NCI-H345 (cell line): ENCODE measurements at regions not wholly inside any gene's neighbourhood (a gene's known extent, or its start where the extent isn't known, plus 50 kb on each side); places are given as distances from the start of the nearest gene placed in this dataset.
A peak's percentile ranks its signal among the peaks of the same experiment; 100 is the strongest.
"Not testable (repeated sequence)": the region's sequence is repeated elsewhere in the genome, so short reads cannot be mapped to it uniquely, and the experiment has no call there.

Experiments used
- DNase-seq: peaks from one replicate; lab custom pipeline; 2025; lab: John Stamatoyannopoulos, UW

- DNase-seq, result no peak
These were observed 130.3 kb upstream of the PDE10A start for GRCh38 chr6:165793287-165793825.

GRCh38 chr6:165791876-165792437 lies 128.9 kb upstream of the PDE10A start:
- DNase-seq, result no peak

DNA sequence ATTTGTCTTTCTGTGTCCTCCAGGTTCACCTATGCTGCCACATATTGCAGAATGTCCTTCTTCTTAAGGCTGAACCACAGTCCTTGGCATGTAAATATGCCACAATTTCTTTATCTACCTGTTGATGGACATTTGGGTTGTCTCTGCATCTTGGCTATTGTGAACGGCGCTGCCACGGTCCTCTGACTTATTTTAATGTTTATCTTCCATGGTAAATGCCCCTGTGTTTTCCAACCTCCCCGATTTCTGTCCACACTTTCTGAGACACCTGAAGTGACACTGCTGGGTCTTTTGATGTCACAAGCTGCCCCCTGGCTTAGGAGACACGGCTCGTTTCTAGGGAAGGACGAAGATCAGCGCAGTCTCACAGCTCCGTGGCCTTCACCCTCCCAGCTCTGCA lies 128.3 kb upstream of the PDE10A start:
- no peak for DNase-seq

DNA sequence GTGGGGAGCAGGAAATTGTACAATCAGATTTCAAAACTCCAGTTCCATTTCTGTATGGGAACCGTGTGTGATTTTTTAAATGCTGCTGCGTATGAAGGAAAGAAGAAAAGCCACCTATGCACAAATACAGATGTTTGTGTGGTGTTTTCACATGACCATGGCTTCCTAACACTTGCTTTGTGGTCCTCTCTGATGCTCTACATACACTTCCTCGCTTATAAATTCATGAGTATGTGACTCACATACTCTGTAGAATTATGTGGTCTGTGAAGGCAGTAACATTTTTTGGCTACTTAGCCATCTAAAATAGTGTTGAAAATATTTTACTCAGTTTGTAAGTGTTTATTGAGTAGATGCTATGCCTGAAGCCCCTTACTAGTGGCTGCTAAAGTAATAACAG lies 119.8 kb upstream of the PDE10A start:
- no peak for DNase-seq

DNA sequence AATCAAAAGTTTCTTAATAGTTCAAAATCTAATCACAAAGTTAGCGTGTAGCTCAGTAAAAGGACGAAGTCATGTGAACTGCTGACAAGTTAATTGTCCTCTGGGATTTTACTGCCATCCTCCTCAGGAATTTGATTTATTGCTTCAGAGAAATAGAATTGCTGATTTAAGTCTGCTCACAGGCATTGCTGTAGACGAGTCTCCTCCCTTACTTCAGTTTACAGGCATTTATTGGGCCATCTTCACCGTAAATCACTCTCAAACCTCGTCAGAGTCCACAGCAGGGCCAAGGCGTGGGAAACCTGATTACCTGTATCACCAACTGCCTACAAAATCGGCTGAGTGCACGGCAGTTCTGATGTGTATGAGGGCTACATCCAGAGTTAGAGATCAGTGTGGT lies 119.1 kb upstream of the PDE10A start:
- DNase-seq, result no peak

DNA sequence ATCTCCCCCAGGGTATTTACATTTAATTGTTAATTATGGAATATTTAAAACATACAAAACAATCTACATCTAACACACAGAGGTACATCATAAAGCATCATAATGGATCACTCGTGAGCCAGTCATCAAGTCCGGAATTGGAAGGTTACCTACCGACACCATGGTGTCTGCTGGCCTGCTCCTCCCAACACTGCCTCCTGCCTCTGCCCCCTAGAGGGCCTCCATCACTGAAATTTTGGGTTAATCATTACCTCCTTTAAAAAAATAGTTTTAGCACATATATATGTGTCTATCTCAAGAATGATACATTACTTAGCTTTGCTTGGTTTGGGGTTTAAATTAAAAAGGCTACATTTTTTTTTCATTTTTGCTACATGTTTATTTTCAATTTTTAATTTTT lies 114.6 kb upstream of the PDE10A start:
- DNase-seq, result no peak

- no peak for DNase-seq
These were observed 113.7 kb upstream of the PDE10A start for GRCh38 chr6:165776691-165777090.

- DNase-seq, result no peak
These were observed 112.7 kb upstream of the PDE10A start for GRCh38 chr6:165775721-165776120.

DNA sequence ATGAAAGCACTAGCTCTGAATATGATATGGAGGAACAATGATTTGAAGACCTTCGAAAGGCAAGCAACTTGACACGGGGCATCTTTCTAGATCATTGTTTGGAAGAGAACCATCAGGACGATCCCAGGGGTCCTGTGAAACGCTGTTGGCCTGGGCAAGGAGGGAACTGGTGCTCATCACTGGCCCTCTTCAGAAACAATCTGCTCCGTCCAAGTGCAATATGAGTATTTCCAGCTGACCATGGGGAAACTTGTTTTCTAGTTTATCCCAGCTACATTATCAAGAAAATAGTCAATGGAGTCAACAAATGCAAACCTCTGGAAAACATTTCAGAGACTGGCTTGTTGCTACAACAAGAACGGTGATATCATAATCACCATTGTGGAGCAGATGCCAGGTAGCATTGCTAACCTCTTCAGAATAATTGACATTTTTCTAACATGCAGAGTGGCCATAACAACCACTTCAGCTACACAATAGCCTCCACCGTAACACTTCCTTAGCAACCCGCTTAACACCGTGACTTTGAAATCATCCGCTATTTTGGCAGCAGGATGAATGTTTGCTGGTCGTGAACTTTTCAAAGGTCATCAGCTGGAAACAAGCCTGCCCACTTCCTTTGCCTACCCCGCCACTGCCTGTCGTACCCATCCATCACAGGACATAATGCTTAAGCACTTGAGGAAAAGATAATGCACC lies 112.0 kb upstream of the PDE10A start:
- DNase-seq, result peak; percentile 4

DNA sequence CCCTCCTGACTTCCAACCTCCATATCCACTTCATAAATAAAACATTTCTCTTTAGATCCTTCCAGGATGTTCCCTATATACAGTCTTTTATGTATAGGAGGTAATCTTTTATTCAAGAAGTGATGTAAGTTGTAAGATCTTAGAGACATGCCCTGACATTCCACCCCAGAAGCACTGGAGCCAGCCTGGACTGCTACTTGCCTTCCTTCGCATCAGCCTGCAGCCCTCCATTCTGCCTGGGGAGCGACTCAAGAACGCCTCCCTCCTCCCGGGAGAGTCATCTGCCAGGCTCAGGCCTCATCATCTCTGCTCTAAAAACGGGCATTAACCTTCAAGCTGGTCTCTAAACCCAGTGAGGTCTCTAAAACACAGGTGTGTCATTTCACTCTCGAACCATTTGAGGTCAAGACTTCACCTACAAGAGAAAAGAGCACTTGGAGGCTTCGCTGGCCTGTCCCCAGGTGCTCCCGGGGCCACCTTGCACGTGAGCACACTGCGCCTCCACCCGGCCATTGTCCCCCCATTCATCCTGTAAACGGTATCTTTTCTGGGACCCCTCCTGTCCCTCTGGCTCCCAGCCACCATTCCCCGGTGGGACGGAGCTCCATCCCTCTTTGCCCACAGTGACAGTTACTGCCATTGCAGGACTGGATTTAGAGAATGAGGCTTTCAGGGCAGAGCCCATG lies 107.5 kb upstream of the PDE10A start:
- no peak for DNase-seq

DNA sequence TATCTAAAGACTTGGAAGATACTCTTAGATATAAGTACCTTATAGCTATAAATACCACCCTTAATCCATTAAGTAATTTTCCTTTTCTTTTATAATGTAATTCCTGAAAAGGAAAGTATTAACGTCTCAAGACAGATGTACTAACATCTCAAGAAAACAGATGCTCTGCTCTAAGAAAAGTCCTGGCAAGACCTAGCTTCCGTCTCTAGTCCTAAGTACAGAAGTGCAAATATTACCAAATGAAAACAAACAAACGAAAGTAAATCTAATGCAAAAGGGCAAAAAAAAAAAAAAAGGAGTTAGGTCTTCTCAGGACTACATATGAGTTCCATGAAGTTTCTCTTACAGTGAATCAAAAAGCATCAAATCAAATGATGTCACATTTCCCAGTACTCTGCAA lies 106.8 kb upstream of the PDE10A start:
- DNase-seq, result no peak

DNA sequence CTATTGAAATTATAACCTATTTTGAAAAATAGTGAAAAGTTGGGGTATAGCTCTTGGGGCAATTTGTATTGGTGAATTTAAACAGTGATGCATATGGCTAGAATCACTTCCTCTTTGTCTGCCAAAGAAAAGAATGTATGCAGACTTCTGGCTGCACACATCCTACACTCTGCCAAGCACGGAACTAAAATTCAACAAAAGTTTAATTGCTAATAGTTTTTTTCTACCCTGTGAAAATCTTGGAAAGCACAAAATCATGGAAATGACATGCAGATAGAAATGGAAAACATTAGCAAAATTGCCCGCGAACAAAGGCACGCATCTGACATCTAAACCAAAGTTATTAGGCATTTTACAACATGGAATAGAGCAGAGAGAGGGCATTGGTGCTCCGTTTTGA lies 106.4 kb upstream of the PDE10A start:
- DNase-seq, result no peak

DNA sequence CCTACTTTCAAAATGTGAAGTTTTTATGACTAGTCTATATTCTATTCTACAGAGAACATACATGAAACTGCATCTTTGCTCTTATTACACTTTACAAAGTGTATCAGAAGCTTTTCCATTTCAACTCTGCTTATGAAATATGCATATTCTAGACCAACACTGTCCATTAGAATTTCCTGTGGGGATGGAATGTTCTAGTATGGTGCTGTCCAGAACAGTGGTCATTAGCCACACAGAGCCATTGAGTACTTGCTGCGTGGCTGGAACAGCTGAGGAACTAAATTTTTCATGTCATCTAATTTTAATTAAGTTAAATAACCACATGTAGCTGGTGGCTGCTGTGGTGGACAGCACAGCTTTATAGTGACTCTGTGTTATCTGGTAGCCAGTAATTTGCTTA lies 105.9 kb upstream of the PDE10A start:
- DNase-seq, result no peak

- DNase-seq, result no peak
These were observed 104.2 kb upstream of the PDE10A start for GRCh38 chr6:165767228-165767627.

GRCh38 chr6:165766457-165766856 lies 103.4 kb upstream of the PDE10A start:
- no peak for DNase-seq

GRCh38 chr6:165766026-165766425 lies 103.0 kb upstream of the PDE10A start:
- DNase-seq, result no peak

- DNase-seq, result not testable (repeated sequence)
These were observed 102.2 kb upstream of the PDE10A start for GRCh38 chr6:165765256-165765655.

DNA sequence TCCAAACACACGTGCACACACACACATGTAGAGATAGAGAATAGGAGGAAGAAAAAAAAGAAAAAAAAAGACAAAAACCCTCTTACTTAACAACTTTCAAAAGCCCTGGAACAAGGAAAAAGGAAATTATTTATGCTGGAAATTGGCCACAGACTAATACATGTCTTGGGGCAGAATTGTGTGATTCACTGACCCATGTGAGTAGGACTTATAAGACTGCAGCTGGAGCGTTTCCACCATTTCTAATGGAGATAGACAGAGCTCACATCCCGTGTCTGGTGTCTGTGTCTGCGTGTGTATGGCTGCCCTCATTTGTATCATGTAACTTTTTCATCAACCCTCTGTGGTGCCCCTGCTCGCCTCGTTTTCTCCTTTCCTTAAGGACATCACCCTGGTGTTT lies 99.8 kb upstream of the PDE10A start:
- no peak for DNase-seq

DNA sequence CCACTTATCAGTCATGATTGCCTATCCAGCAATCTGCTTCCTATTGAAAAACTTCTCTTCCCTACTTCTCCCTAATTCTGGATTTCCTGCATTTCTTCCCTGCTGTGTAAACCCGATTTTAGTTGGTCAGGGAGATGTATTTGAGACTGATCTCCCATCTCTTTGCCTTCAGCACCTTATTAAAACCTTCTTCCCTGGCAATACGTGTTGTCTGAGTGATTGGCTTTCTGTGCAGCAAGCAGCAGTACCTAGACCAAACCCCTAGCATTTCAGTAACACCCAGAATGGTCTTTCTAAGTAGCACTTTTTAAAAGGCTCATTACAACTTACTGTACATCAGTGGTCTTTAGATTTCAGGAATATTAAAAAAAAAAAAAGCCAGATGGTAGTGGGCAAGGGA lies 99.1 kb upstream of the PDE10A start:
- DNase-seq, result no peak

DNA sequence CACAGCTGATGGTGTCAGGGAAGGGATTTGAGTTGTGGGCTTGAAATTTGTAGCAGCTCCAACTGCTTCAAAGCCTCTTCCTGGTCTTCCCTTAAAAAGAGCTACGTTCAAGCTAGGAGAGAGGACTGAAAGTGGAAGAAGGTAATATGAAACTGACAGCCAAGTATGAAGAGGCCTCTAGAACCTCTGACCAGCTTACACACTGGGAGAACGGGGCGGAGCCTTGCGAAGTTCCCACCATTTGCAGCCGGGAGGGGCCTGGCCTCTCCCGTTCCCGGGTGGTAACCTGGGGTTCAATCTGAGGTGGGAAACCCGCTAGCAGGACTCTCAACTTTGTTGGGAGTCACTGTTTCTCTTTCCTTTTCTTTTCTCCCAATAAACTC lies 97.8 kb upstream of the PDE10A start:
- no peak for DNase-seq

DNA sequence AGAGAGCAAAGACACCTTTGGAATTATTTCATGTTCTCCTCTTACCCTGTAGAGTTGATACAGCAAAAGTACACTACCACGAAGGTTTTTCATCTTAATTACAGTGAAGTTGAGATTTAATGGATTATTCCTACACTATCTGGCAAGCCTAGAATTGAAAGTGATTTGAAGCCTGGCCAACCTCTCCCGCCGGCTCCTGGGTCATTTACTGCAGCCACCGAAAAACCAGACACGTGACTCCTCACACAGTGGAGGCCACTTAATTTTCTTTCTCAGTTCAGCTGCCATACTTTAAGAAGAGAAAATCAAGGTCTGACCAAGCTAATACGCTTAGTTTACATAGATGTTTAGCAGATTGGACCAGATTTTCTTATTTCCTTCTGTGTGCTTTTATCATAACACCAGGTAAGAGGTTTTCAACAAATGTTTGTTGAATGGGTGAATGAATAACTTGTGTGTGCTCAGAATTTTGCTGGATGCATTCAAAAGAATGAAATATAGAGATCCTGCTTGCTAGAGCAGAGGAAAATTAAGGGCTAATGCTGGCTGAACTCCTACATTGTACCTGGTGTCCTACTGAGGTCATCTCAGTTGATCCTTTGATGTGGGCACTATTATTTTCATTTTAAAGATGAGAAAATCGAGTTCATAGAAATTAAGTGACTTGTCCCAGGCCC lies 97.2 kb upstream of the PDE10A start:
- DNase-seq, result no peak

DNA sequence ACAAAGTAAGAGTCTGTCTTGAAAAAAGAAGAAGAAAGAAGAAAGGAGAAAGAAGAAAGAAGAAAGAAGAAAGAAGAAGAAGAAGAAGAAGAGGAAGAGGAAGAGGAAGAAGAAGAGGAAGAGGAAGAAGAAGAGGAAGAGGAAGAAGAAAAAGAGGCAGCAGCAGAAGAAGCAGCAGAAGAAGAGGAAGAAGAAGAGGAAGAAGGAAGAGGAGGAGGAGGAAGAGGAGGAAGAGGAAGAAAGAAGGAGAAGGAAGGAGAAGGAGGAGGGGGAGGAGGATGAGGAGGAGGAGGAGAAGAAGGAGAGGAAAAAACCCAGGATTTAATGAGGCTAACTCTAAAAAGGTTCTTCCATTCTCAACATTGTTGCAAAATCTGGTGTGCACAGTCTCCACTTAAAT lies 95.4 kb upstream of the PDE10A start:
- no peak for DNase-seq

- DNase-seq, result no peak
These were observed 92.5 kb upstream of the PDE10A start for GRCh38 chr6:165755583-165755982.
